ENCODE measurements at regions not wholly inside any gene's neighbourhood (a gene's known extent, or its start where the extent isn't known, plus 50 kb on each side); places are given as distances from the start of the nearest gene placed in this dataset.
"Not testable (repeated sequence)": the region's sequence is repeated elsewhere in the genome, so short reads cannot be mapped to it uniquely, and the experiment has no call there.

- no peaks in the 10 kb centered on the region for H3K4me1 Mint-ChIP-seq
- H3K27ac Mint-ChIP-seq: no peak overlapping the region
- H3K4me3 Mint-ChIP-seq: no peak overlapping the region
- H3K36me3 Mint-ChIP-seq (ENCODE audit: low read depth): no peaks in the 10 kb centered on the region
- peaks cover 4% of the 10 kb centered on the region for H3K27me3 Mint-ChIP-seq (ENCODE audit: low read depth)
- H3K9me3 Mint-ChIP-seq: peaks cover 4% of the 10 kb centered on the region
- TF ChIP-seq CTCF (IDR thresholded peaks at IDR 0.05; ENCODE audit: unreplicated experiment in 3 of 3): no peak
Observed at GRCh38 chr5:10894445-10895054, 133.5 kb upstream of the DAP start.

DNA sequence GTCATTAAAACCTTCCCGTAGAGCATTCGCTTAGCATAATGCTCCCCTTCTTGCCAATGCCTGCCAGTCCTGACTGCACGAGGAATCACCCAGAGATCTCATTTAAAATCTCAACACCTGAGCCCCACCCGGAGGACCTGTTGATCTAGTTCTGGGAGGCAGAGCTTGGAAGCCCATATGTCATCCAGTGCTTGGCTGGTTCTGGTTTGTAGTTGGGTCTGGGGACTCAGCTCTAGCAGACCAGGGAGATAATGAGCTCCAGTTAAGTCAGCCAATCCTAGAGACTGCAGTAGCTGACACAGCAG lies 131.8 kb upstream of the DAP start:
- H3K4me3 Mint-ChIP-seq: no peak overlapping the region
- TF ChIP-seq CTCF (IDR thresholded peaks at IDR 0.05; ENCODE audit: unreplicated experiment in 3 of 3): no peak
- no peak overlapping the region for H3K27ac Mint-ChIP-seq
- H3K4me1 Mint-ChIP-seq: no peaks in the 10 kb centered on the region
- H3K27me3 Mint-ChIP-seq (ENCODE audit: low read depth): peaks cover 5% of the 10 kb centered on the region
- H3K36me3 Mint-ChIP-seq (ENCODE audit: low read depth): peaks cover 3% of the 10 kb centered on the region
- H3K9me3 Mint-ChIP-seq: peaks cover 10% of the 10 kb centered on the region

DNA sequence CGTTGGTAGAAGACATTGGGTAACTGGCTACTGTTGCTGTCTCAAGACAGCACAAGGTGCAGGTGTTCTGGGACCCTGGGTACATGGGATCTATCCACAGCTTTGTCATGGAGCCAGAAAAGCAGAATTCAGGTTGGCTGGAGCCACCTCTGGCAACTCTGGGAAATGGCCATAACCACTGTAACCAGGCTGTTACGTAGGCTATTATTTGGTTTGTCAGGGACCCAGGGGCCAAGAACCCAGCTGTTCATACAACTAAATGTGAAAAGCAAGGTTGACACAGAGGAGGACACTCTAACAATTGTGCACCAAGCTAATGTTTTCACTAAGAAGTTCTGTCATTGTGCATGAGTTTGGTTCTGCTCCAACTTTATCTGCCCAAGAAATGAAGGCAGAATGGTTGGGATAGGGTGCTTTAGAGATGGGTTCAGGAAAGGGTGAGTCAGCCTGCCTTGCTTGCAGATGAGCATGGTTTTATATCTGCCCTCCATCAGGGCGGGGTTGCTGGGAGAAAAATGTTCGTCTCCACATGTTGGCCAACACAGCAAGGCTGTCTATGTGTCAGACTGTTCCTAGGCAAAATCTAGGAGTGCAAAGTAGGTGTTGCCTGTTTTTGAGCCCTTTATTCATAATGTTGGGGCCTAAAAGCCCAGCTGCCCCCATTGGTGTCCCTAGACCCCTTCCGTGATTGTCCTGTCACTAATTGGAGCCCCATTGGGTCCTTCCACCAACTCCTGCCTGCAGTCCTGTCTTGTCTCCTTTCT lies 131.3 kb upstream of the DAP start:
- H3K27me3 Mint-ChIP-seq (ENCODE audit: low read depth): peaks cover 5% of the 10 kb centered on the region
- H3K9me3 Mint-ChIP-seq: peaks cover 10% of the 10 kb centered on the region
- peaks cover 3% of the 10 kb centered on the region for H3K36me3 Mint-ChIP-seq (ENCODE audit: low read depth)
- no peak for TF ChIP-seq CTCF (IDR thresholded peaks at IDR 0.05; ENCODE audit: unreplicated experiment in 3 of 3)
- no peaks in the 10 kb centered on the region for H3K4me1 Mint-ChIP-seq
- H3K4me3 Mint-ChIP-seq: no peak overlapping the region
- H3K27ac Mint-ChIP-seq: no peak overlapping the region

GRCh38 chr5:10891193-10891592 lies 130.2 kb upstream of the DAP start:
- H3K9me3 Mint-ChIP-seq: peaks cover 10% of the 10 kb centered on the region

GRCh38 chr5:10886497-10886896 lies 125.5 kb upstream of the DAP start:
- no peak for TF ChIP-seq CTCF (IDR thresholded peaks at IDR 0.05; ENCODE audit: unreplicated experiment in 3 of 3)
- Mint-ChIP-seq H3K4me1 (no peaks in the 10 kb centered on the region), H3K27me3 (ENCODE audit: low read depth) (peaks cover 13% of the 10 kb centered on the region), H3K4me3 (no peak overlapping the region), H3K9me3 (peaks cover 10% of the 10 kb centered on the region), H3K36me3 (ENCODE audit: low read depth) (peaks cover 3% of the 10 kb centered on the region), H3K27ac (no peak overlapping the region)

More at GRCh38 chr5:10891193-10891592, 130.2 kb upstream of the DAP start:
- peaks cover 5% of the 10 kb centered on the region for H3K27me3 Mint-ChIP-seq (ENCODE audit: low read depth)
- H3K27ac Mint-ChIP-seq: no peak overlapping the region
- H3K4me1 Mint-ChIP-seq: no peaks in the 10 kb centered on the region
- no peak overlapping the region for H3K4me3 Mint-ChIP-seq
- H3K36me3 Mint-ChIP-seq (ENCODE audit: low read depth): peaks cover 3% of the 10 kb centered on the region
- TF ChIP-seq CTCF (IDR thresholded peaks at IDR 0.05; ENCODE audit: unreplicated experiment in 3 of 3): no peak

DNA sequence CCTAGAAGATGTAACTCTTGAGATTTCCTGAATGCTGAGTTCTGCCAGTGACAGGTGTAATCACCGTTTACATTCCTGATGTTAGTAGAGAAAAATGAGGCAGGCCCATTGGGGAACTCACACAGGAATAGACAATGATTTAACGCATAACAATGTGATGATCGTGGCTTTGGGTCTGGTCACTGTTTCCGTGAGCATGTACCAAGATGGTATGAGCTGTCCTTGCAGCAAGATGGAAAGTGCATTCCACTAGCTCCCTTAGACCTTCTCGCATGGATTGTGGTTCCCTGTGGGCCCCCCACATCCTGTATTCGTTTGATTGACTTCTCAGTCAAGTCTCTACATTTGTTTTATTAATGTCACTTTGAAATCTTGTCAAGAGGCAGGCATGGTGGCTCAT lies 124.0 kb upstream of the DAP start:
- H3K36me3 Mint-ChIP-seq (ENCODE audit: low read depth): peaks cover 3% of the 10 kb centered on the region
- peaks cover 13% of the 10 kb centered on the region for H3K27me3 Mint-ChIP-seq (ENCODE audit: low read depth)
- peaks cover 10% of the 10 kb centered on the region for H3K9me3 Mint-ChIP-seq
- H3K27ac Mint-ChIP-seq: no peak overlapping the region
- H3K4me3 Mint-ChIP-seq: no peak overlapping the region
- H3K4me1 Mint-ChIP-seq: no peaks in the 10 kb centered on the region
- no peak for TF ChIP-seq CTCF (IDR thresholded peaks at IDR 0.05; ENCODE audit: unreplicated experiment in 3 of 3)

DNA sequence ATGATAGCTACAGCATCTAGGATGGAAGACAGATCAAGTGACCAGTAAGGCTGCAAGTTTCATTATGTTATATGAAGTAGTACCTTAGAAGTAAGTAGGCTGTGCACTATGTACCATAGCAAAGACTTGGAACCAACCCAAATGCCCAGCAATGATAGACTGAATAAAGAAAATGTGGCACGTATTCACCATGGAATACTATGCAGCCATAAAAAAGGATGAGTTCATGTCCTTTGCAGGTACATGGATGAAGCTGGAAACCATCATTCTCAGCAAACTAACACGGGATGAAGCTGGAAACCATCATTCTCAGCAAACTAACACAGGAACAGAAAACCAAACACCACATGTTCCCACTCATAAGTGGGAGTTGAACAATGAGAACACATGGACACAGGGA lies 122.9 kb upstream of the DAP start:
- not testable (repeated sequence) for H3K4me1 Mint-ChIP-seq; H3K4me3 Mint-ChIP-seq; H3K36me3 Mint-ChIP-seq (ENCODE audit: low read depth); H3K27ac Mint-ChIP-seq; H3K9me3 Mint-ChIP-seq
- peaks cover 13% of the 10 kb centered on the region for H3K27me3 Mint-ChIP-seq (ENCODE audit: low read depth)
